ENCODE measurements at regions not wholly inside any gene's neighbourhood (a gene's known extent, or its start where the extent isn't known, plus 50 kb on each side); places are given as distances from the start of the nearest gene placed in this dataset.
"Not testable (repeated sequence)": the region's sequence is repeated elsewhere in the genome, so short reads cannot be mapped to it uniquely, and the experiment has no call there.

DNA sequence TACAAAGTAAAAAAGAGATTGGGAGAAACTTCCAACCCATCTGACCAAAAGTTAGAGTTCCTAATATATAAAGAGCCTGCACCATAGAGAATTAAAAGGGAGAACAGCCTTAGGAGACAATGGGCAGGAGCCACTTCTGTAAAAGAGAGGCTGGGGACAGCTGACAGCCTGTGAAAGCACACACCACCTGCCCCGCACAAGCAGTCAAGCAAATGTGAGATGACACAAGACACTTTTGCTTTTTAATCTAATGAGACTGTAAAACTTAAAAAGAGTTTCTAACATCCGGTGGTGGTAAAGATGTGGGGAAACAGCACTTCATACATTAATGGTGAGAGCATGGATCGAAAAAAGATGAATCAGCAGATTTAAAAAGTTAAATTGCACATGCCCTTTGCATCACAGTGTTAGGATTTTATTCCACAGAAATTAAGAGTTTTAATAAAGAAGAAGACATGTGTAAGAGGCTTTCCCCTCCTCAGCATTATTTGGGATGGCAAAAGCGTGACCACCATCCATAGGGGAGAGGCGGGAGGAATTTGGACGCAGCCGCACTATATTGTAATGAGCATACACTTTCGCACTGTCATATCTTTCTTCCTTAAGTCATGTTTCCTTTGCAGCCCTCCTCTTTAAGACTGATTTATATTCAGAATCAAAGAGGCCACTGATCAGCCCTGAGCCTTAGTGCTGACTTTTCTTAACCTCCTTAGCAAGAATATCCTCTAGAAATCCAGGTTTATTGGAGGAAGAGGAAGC lies 322.2 kb upstream of the CHRNA7 start:
- H3K4me3 Mint-ChIP-seq (ENCODE audit: unreplicated experiment) = not testable (repeated sequence)

DNA sequence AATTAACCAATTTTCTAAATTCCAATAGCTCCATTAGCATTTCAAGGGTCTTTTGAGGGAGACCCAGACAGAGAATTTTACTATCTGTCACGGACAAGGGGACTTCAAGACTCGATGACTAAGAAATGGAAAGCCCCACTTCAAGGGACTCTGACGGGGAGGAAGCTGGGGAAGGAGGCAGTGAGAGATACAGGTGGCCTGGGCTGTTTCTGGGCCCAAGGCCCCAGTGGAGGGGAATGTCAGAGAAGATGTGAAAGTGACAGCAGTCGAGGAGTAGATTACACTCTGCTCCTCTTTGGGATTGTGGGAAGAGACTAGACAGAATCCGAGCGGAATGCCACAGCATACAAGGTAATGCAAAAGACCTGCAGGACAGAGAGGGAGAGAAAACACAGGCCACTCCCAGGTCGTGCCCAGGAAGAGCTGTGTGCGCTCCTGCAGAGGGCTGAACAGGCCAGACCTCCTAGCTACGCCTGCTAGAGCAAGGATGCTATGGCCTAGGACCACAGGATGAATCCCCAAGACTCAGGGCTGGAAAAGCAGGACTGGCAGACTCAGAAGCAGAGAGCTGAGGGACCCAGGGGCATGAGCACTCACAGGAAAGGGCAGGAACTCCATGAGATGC lies 321.5 kb upstream of the CHRNA7 start:
- not testable (repeated sequence) for H3K4me1 Mint-ChIP-seq (ENCODE audit: low read depth); H3K27me3 Mint-ChIP-seq (ENCODE audit: low read depth); H3K4me3 Mint-ChIP-seq (ENCODE audit: unreplicated experiment); H3K27ac Mint-ChIP-seq (ENCODE audit: unreplicated experiment); H3K9me3 Mint-ChIP-seq (ENCODE audit: low read depth); DNase-seq (ENCODE audit: low spot score); H3K36me3 Mint-ChIP-seq (ENCODE audit: low read depth)

More for the DNA sequence above, 322.2 kb upstream of the CHRNA7 start:
- H3K27me3 Mint-ChIP-seq (ENCODE audit: low read depth); H3K27ac Mint-ChIP-seq (ENCODE audit: unreplicated experiment); H3K36me3 Mint-ChIP-seq (ENCODE audit: low read depth); H3K9me3 Mint-ChIP-seq (ENCODE audit: low read depth); H3K4me1 Mint-ChIP-seq (ENCODE audit: low read depth); DNase-seq (ENCODE audit: low spot score): not testable (repeated sequence)

DNA sequence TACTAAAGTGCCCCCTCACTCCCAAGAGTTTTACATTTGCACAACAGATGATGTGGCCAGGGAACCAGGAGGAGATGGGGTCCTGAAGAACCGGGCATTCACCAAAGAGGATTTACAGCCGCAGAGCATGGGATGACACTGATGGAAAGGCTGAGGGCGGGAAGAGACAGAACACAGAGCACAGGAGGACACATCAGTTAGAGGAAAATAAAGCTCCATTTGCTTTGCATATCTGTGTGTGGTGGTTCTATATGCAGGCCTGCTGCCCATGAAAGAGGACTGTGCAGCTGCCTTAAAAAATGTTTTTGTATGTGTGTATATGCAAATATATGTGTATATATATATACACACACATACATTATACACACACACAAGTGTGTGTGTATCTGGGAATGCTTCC lies 320.8 kb upstream of the CHRNA7 start:
- not testable (repeated sequence) for H3K9me3 Mint-ChIP-seq (ENCODE audit: low read depth); H3K27me3 Mint-ChIP-seq (ENCODE audit: low read depth); H3K36me3 Mint-ChIP-seq (ENCODE audit: low read depth); DNase-seq (ENCODE audit: low spot score); H3K4me3 Mint-ChIP-seq (ENCODE audit: unreplicated experiment); H3K4me1 Mint-ChIP-seq (ENCODE audit: low read depth); H3K27ac Mint-ChIP-seq (ENCODE audit: unreplicated experiment)

DNA sequence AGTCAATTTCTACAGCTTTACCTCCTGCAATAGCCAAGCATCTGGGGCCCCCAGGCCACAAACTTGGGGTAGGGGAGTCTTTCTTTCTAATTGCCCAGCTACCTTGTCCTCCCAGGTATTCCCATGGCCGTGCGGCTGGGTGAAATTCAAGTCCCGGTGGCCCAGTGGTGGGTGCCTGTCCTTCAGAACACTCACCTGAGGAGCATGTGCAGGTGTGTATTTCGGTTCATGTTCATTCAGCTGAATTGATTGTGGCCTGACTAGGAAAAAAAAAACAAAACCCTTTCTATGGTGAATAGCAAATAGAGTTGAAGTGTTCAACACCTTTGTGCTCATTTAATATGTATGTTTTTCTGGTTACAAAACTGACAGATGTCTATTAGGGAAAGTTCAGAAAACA lies 319.5 kb upstream of the CHRNA7 start:
- DNase-seq (ENCODE audit: low spot score); H3K27me3 Mint-ChIP-seq (ENCODE audit: low read depth); H3K36me3 Mint-ChIP-seq (ENCODE audit: low read depth); H3K27ac Mint-ChIP-seq (ENCODE audit: unreplicated experiment); H3K4me3 Mint-ChIP-seq (ENCODE audit: unreplicated experiment); H3K4me1 Mint-ChIP-seq (ENCODE audit: low read depth); H3K9me3 Mint-ChIP-seq (ENCODE audit: low read depth): not testable (repeated sequence)

DNA sequence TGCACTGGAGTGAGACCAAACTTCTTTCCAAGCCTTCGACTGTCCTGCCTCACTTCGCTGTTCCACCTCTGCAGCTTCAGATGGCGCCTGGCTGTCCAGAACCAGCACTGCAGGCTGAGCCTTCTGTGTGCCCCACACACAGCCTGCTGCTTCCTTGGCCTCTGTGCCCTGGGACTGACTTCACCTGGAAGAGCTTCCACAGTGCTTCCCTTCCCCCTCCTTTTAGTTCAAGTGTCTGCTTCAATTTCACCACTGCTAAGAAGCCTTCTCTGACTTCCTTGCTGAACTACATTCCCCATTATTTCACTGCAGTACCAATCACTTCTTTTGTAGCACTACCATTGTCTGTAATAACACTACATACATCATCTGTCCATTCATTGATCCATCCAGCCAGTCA lies 315.1 kb upstream of the CHRNA7 start:
- not testable (repeated sequence) for H3K4me1 Mint-ChIP-seq (ENCODE audit: low read depth); H3K27me3 Mint-ChIP-seq (ENCODE audit: low read depth); H3K27ac Mint-ChIP-seq (ENCODE audit: unreplicated experiment); H3K36me3 Mint-ChIP-seq (ENCODE audit: low read depth); DNase-seq (ENCODE audit: low spot score); H3K4me3 Mint-ChIP-seq (ENCODE audit: unreplicated experiment); H3K9me3 Mint-ChIP-seq (ENCODE audit: low read depth)

DNA sequence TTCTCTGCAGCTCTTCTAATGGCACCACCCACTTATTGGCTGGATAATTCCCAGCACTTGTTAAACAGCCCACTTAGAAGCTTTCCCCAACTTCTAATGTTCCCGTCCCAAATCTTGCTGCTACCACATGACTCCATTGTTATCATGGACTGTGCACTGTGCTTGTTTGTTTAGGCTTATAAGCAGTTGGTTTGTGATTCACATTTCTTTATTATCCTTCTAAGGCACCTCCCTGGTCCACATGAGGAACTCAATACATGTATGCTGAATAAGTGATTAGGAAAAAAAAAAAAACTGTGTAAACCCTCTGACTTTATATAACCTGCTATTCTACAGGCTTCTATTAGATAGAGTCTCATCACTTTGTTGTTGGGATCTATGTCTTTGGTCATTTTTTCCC lies 311.7 kb upstream of the CHRNA7 start:
- not testable (repeated sequence) for H3K4me1 Mint-ChIP-seq (ENCODE audit: low read depth); H3K4me3 Mint-ChIP-seq (ENCODE audit: unreplicated experiment); DNase-seq (ENCODE audit: low spot score); H3K36me3 Mint-ChIP-seq (ENCODE audit: low read depth); H3K9me3 Mint-ChIP-seq (ENCODE audit: low read depth); H3K27ac Mint-ChIP-seq (ENCODE audit: unreplicated experiment); H3K27me3 Mint-ChIP-seq (ENCODE audit: low read depth)

DNA sequence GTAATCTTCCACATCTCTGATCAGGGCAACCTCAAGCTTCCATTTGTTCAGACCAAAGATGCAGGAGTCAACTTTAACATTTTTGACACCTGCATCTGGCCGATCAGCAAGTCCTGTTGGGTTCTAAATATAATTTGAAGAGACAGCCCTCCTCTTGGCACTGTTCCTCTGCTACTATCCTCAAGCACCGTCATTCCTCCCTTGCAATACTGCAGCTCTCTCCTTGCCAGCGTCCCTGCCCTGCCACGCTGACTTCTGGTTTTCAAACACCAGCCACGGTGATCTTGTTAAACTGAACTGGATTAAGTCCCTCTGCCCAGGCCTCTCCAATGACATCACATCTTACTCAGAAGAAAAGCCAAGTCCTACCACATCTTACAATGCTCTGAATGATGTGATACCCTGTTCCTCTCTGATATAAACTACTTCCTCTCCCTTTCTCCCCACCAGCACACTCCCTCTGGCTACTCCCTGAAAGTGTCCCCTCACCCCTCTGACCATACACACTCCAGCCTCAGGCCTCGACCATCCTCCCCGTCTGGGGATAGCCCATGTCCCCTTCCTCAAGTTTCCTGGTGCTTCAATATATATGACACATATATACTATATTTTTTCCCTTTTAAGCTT lies 310.8 kb upstream of the CHRNA7 start:
- H3K27me3 Mint-ChIP-seq (ENCODE audit: low read depth); H3K36me3 Mint-ChIP-seq (ENCODE audit: low read depth): not testable (repeated sequence)

DNA sequence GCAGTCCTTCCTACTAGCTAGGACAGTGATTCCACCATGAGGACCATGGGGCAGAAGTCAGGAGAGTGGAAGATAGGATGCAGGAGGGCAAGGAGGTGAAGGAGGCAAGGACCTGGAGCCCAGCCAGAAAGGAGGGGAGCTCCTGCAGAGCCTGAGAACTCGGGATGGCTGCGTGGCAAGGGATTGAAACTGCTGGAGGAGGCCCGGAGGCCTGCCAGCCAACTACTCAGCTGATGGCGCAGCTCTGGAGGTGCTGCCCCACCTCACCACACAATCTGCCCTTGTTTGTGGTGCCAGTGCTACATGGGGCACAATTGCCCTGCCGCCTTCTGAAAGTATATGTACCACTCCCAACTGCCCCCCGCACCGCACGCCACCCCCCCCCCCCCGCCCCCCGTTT lies 307.3 kb upstream of the CHRNA7 start:
- H3K27ac Mint-ChIP-seq (ENCODE audit: unreplicated experiment); H3K27me3 Mint-ChIP-seq (ENCODE audit: low read depth); DNase-seq (ENCODE audit: low spot score); H3K4me1 Mint-ChIP-seq (ENCODE audit: low read depth); H3K9me3 Mint-ChIP-seq (ENCODE audit: low read depth); H3K4me3 Mint-ChIP-seq (ENCODE audit: unreplicated experiment); H3K36me3 Mint-ChIP-seq (ENCODE audit: low read depth): not testable (repeated sequence)

More for the DNA sequence above, 310.8 kb upstream of the CHRNA7 start:
- H3K9me3 Mint-ChIP-seq (ENCODE audit: low read depth); DNase-seq (ENCODE audit: low spot score); H3K27ac Mint-ChIP-seq (ENCODE audit: unreplicated experiment); H3K4me1 Mint-ChIP-seq (ENCODE audit: low read depth); H3K4me3 Mint-ChIP-seq (ENCODE audit: unreplicated experiment): not testable (repeated sequence)

DNA sequence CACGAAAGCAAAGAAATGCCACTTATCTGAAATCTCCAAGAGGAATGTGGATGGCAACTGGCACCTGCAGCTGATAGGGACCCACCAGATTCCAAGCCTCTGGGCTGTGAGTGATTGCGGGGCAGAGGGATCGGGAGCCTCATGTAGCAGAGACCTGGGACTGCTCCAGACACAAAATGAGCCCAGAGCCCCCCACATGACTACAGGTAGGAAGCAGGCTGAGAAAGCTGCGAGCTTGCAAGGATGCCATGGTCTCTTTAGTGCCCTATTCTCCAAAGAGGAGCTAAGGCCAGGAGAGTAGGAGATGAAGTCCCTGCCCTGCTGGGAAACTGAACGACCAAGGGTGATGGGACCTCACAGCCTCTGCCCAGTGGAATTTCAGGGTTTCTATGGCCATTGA lies 305.4 kb upstream of the CHRNA7 start:
- H3K36me3 Mint-ChIP-seq (ENCODE audit: low read depth); H3K9me3 Mint-ChIP-seq (ENCODE audit: low read depth); H3K4me3 Mint-ChIP-seq (ENCODE audit: unreplicated experiment); H3K27me3 Mint-ChIP-seq (ENCODE audit: low read depth); H3K27ac Mint-ChIP-seq (ENCODE audit: unreplicated experiment); H3K4me1 Mint-ChIP-seq (ENCODE audit: low read depth); DNase-seq (ENCODE audit: low spot score): not testable (repeated sequence)

DNA sequence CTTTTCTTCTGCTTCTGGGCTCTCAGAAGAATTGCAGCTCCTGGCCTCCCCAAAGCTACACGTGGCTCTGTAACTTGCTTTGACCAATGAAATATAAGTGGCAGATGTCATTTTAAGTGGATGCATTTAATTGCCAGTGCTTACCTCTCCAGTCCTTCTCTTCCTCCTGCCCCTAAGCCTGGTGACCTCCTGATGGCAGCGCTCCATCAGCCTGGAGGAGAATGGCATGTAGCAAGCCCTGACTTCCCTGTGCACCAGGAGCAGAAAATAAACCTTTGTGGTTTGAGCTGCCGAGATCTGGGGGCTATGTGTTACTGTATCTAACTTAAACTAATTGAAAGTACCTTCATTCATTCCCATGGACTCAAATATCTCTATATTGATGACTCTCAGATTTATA lies 304.7 kb upstream of the CHRNA7 start:
- H3K27ac Mint-ChIP-seq (ENCODE audit: unreplicated experiment); H3K27me3 Mint-ChIP-seq (ENCODE audit: low read depth); H3K9me3 Mint-ChIP-seq (ENCODE audit: low read depth); H3K36me3 Mint-ChIP-seq (ENCODE audit: low read depth); DNase-seq (ENCODE audit: low spot score); H3K4me1 Mint-ChIP-seq (ENCODE audit: low read depth); H3K4me3 Mint-ChIP-seq (ENCODE audit: unreplicated experiment): not testable (repeated sequence)
